OCI-LY7 (cell line): ENCODE measurements at regions not wholly inside any gene's neighbourhood (a gene's known extent, or its start where the extent isn't known, plus 50 kb on each side); places are given as distances from the start of the nearest gene placed in this dataset.

ENCODE experiments used
- BruUV-seq: library from RNA; stranded (reverse); fragments of 400-500 nt; replicated peaks from 2 replicates; lab custom pipeline; 2021; lab: Mats Ljungman, UMichigan
- CTCF ChIA-PET: fragments of 300-600 bp; sonication (Branson Sonifier 250); formaldehyde crosslinking; loops from one replicate; lab custom pipeline; 2022; ENCODE audit warnings: antibody characterized with exemption; ENCODE audit not compliant: unreplicated experiment; lab: Charles Lee
- POLR2A ChIA-PET: fragments of 300-600 bp; sonication (Branson Sonifier 250); formaldehyde crosslinking; loops from one replicate; lab custom pipeline; 2022; ENCODE audit warnings: antibody characterized with exemption; lab: Charles Lee
- DNase-seq: peaks from one replicate; pipeline ENCODE4 v3.0.0-alpha.2; 2015; ENCODE audit warnings: low spot score
- H2AFZ ChIP-seq: fragments of 200-600 bp; sonication (generic), shearing (Covaris generic); 2 replicates; pipeline ENCODE4 v1.6.1; 2014; ENCODE audit warnings: mild to moderate bottlenecking, antibody characterized with exemption, low read length, moderate library complexity
- H3K27ac ChIP-seq: fragments of 200-600 bp; sonication (generic); 2 replicates; pipeline ENCODE4 v1.5.1; 2014; ENCODE audit warnings: mixed run types, low read depth, mild to moderate bottlenecking, moderate library complexity, low read length, inconsistent platforms; ENCODE audit not compliant: poor library complexity, severe bottlenecking
- H3K36me3 ChIP-seq: fragments of 200-600 bp; sonication (generic); 2 replicates; pipeline ENCODE4 v1.6.1; 2014; ENCODE audit warnings: mild to moderate bottlenecking, antibody characterized with exemption, low read length, moderate library complexity, mixed read lengths; ENCODE audit not compliant: insufficient read depth
- H3K4me1 ChIP-seq: fragments of 200-600 bp; sonication (generic); 2 replicates; pipeline ENCODE4 v1.5.1; 2014; ENCODE audit warnings: mild to moderate bottlenecking, low read length; ENCODE audit not compliant: insufficient read depth, poor library complexity, severe bottlenecking
- H3K4me2 ChIP-seq: fragments of 200-600 bp; sonication (generic); 2 replicates; pipeline ENCODE4 v1.6.1; 2014; ENCODE audit warnings: mild to moderate bottlenecking, low read length
- H3K4me3 ChIP-seq: fragments of 200-600 bp; sonication (generic); 2 replicates; pipeline ENCODE4 v1.5.1; 2014; ENCODE audit warnings: mild to moderate bottlenecking, low read depth, low read length; ENCODE audit not compliant: poor library complexity, severe bottlenecking
- H3K79me2 ChIP-seq: fragments of 200-600 bp; sonication (generic); 2 replicates; pipeline ENCODE4 v1.6.1; 2016; ENCODE audit warnings: low read depth, mild to moderate bottlenecking, low read length, moderate library complexity, mixed read lengths; ENCODE audit not compliant: insufficient read depth
- H3K9me2 ChIP-seq: fragments of 200-600 bp; sonication (generic); 2 replicates; pipeline ENCODE4 v1.6.1; 2016; ENCODE audit warnings: mild to moderate bottlenecking, low read length, mixed read lengths; ENCODE audit not compliant: insufficient read depth
- H3K9me3 ChIP-seq: fragments of 200-600 bp; sonication (generic); 2 replicates; pipeline ENCODE4 v1.6.1; 2014; ENCODE audit warnings: mild to moderate bottlenecking, mixed run types, low read length, mixed read lengths
- H4K20me1 ChIP-seq: fragments of 200-600 bp; sonication (generic); 2 replicates; pipeline ENCODE4 v1.6.1; 2014; ENCODE audit warnings: mild to moderate bottlenecking, antibody characterized with exemption, low read length, moderate library complexity, mixed read lengths; ENCODE audit not compliant: insufficient read depth
- CTCF ChIP-seq: fragments of 200-600 bp; sonication (generic); conservative IDR thresholded peaks from 2 replicates; pipeline ENCODE4 v1.5.1; 2014; ENCODE audit warnings: mild to moderate bottlenecking, antibody characterized with exemption, low read length, moderate library complexity, mixed read lengths
- EZH2phosphoT487 ChIP-seq: fragments of 200-600 bp; sonication (generic); IDR thresholded peaks from 2 replicates; pipeline ENCODE4 v1.6.1; 2018; ENCODE audit warnings: low read depth, borderline replicate concordance, mild to moderate bottlenecking, mixed run types, antibody characterized with exemption, low read length, moderate library complexity, mixed read lengths
- intact Hi-C: fragments of 100-400 bp; cut with micrococcal nuclease; formaldehyde crosslinking; loops from one replicate; pipeline ENCODE4 v1.10.0; 2022; ENCODE audit not compliant: unreplicated experiment

- Histone ChIP-seq H3K4me1 (no peaks in the 10 kb centered on the region), H2AFZ (no peak overlapping the region), H3K4me2 (no peak overlapping the region), H3K9me3 (no peaks in the 10 kb centered on the region), H4K20me1 (no peaks in the 10 kb centered on the region), H3K36me3 (no peaks in the 10 kb centered on the region), H3K27ac (no peak overlapping the region), H3K79me2 (no peaks in the 10 kb centered on the region), H3K9me2 (no peaks in the 10 kb centered on the region), H3K4me3 (no peak overlapping the region)
- ChIA-PET POLR2A (no interaction called here), CTCF (no interaction called here)
- no peak for DNase-seq
- intact Hi-C loops, result no loop called here
- no TSS peak for BruUV-seq
- TF ChIP-seq EZH2phosphoT487, result no peak
Measured at GRCh38 chrX:117429501-117429900, 687.1 kb downstream of the KLHL13 start.

GRCh38 chrX:117407449-117408150, 709.0 kb downstream of the KLHL13 start:
- BruUV-seq, result no TSS peak
- H3K36me3 ChIP-seq, result no peaks in the 10 kb centered on the region
- no peaks in the 10 kb centered on the region for H4K20me1 ChIP-seq
- no peak for TF ChIP-seq EZH2phosphoT487
- TF ChIP-seq CTCF, result no peak
- no peaks in the 10 kb centered on the region for H3K4me1 ChIP-seq
- no peak overlapping the region for H3K27ac ChIP-seq
- no peak overlapping the region for H3K4me2 ChIP-seq
- POLR2A ChIA-PET, result interaction anchor here (0.6 kb wide), 1 partner anchor 357 kb away, joined by 3 read pairs; no protein-coding TSS in a partner anchor
- no peak overlapping the region for H3K4me3 ChIP-seq
- intact Hi-C loops, result no loop called here
- no peaks in the 10 kb centered on the region for H3K9me3 ChIP-seq
- no peaks in the 10 kb centered on the region for H3K9me2 ChIP-seq
- no peak for DNase-seq
- CTCF ChIA-PET, result no interaction called here
- H3K79me2 ChIP-seq, result no peaks in the 10 kb centered on the region
- H2AFZ ChIP-seq, result no peak overlapping the region

- Histone ChIP-seq H3K4me1 (no peaks in the 10 kb centered on the region), H3K4me3 (no peak overlapping the region), H3K9me3 (no peaks in the 10 kb centered on the region), H2AFZ (no peak overlapping the region), H3K36me3 (no peaks in the 10 kb centered on the region), H3K9me2 (no peaks in the 10 kb centered on the region), H3K27ac (no peak overlapping the region), H3K79me2 (no peaks in the 10 kb centered on the region), H4K20me1 (no peaks in the 10 kb centered on the region), H3K4me2 (no peak overlapping the region)
- POLR2A ChIA-PET, result no interaction called here
- DNase-seq, result no peak
- no TSS peak for BruUV-seq
- CTCF ChIA-PET, result no interaction called here
- TF ChIP-seq EZH2phosphoT487 (no peak), CTCF (no peak)
- intact Hi-C loops, result no loop called here
Measured at GRCh38 chrX:117400839-117401238, 715.8 kb downstream of the KLHL13 start.
